Caco-2 (cell line): ENCODE measurements at regions not wholly inside any gene's neighbourhood (a gene's known extent, or its start where the extent isn't known, plus 50 kb on each side); places are given as distances from the start of the nearest gene placed in this dataset.

ENCODE experiments used
- BruUV-seq: library from RNA; stranded (reverse); fragments of 400-500 nt; replicated peaks from 2 replicates; lab custom pipeline; 2021; lab: Mats Ljungman, UMichigan
- CTCF ChIA-PET: fragments of 300-600 bp; sonication (Branson Sonifier 250); formaldehyde crosslinking; loops from one replicate; lab custom pipeline; 2022; ENCODE audit warnings: antibody characterized with exemption; lab: Charles Lee
- POLR2A ChIA-PET: fragments of 300-600 bp; sonication (Branson Sonifier 250); formaldehyde crosslinking; loops from one replicate; lab custom pipeline; 2022; ENCODE audit warnings: antibody characterized with exemption; lab: Charles Lee
- DNase-seq, 2 experiments: peaks; one replicate each; pipeline versions ENCODE4 v3.0.0 to v3.0.0-alpha.2; 2020 to 2022
- H3K27me3 ChIP-seq: replicated peaks from 2 replicates; pipeline ENCODE4 v1.6.0; 2011; ENCODE audit warnings: low read length; ENCODE audit not compliant: control insufficient read depth, insufficient read depth
- H3K36me3 ChIP-seq: 2 replicates; pipeline ENCODE4 v1.5.1; 2011; ENCODE audit warnings: low read length; ENCODE audit not compliant: control insufficient read depth, insufficient read depth
- H3K4me1 ChIP-seq: fragments of 250-450 bp; sonication (Bioruptor Pico); 2 replicates; pipeline ENCODE4 v1.5.1; 2020; ENCODE audit warnings: mild to moderate bottlenecking
- H3K4me3 ChIP-seq: 2 replicates; pipeline ENCODE4 v1.5.1; 2011; ENCODE audit warnings: low read depth, mild to moderate bottlenecking, control low read depth, low read length
- H3K9me3 ChIP-seq: fragments of 250-450 bp; sonication (Bioruptor Pico); 2 replicates; pipeline ENCODE4 v1.5.1; 2020; ENCODE audit warnings: mild to moderate bottlenecking, moderate library complexity
- H3K27ac Mint-ChIP-seq: one replicate; pipeline ENCODE4 v1.8.0; 2022; ENCODE audit warnings: mixed read lengths; ENCODE audit not compliant: unreplicated experiment
- H3K27me3 Mint-ChIP-seq: one replicate; pipeline ENCODE4 v1.8.0; 2022; ENCODE audit warnings: mixed read lengths; ENCODE audit not compliant: insufficient read depth, unreplicated experiment
- H3K36me3 Mint-ChIP-seq: one replicate; pipeline ENCODE4 v1.8.0; 2022; ENCODE audit warnings: mild to moderate bottlenecking, mixed read lengths; ENCODE audit not compliant: insufficient read depth, unreplicated experiment
- H3K4me1 Mint-ChIP-seq: one replicate; pipeline ENCODE4 v1.8.0; 2022; ENCODE audit warnings: low read depth, mixed read lengths; ENCODE audit not compliant: unreplicated experiment
- H3K4me3 Mint-ChIP-seq: one replicate; pipeline ENCODE4 v1.8.0; 2022; ENCODE audit warnings: mild to moderate bottlenecking, moderate library complexity, mixed read lengths; ENCODE audit not compliant: unreplicated experiment
- H3K9me3 Mint-ChIP-seq: one replicate; pipeline ENCODE4 v1.8.0; 2022; ENCODE audit warnings: mixed read lengths; ENCODE audit not compliant: unreplicated experiment
- intact Hi-C: fragments of 100-400 bp; cut with micrococcal nuclease; formaldehyde crosslinking; loops from one replicate; pipeline ENCODE4 v1.10.0; 2022; ENCODE audit not compliant: unreplicated experiment
- TF ChIP-seq, protein P1 (sequence below), 2 experiments: fragments of 200-600 bp in 1 of 2; IDR thresholded peaks; 1 replicate in 1 of 2; 2 replicates in 1 of 2; pipeline versions ENCODE4 v1.5.1 to v1.8.0; 2011 to 2022; ENCODE audit warnings: antibody characterized with exemption in 1 of 2, control low read depth in 1 of 2, inconsistent platforms in 1 of 2, low read depth in 1 of 2, low read length in 1 of 2, mild to moderate bottlenecking in 1 of 2, moderate library complexity in 1 of 2; ENCODE audit not compliant: insufficient read depth in 1 of 2, severe bottlenecking in 1 of 2, unreplicated experiment in 1 of 2

GRCh38 chr9:105004466-105005090, 76.6 kb upstream of the ABCA1 start:
- BruUV-seq = no TSS peak
- no peaks in the 10 kb centered on the region for H3K9me3 Mint-ChIP-seq
- H3K4me3 Mint-ChIP-seq = no peak overlapping the region
- ChIA-PET CTCF (no interaction called here), POLR2A (no interaction called here)
- TF ChIP-seq, protein P1, sequence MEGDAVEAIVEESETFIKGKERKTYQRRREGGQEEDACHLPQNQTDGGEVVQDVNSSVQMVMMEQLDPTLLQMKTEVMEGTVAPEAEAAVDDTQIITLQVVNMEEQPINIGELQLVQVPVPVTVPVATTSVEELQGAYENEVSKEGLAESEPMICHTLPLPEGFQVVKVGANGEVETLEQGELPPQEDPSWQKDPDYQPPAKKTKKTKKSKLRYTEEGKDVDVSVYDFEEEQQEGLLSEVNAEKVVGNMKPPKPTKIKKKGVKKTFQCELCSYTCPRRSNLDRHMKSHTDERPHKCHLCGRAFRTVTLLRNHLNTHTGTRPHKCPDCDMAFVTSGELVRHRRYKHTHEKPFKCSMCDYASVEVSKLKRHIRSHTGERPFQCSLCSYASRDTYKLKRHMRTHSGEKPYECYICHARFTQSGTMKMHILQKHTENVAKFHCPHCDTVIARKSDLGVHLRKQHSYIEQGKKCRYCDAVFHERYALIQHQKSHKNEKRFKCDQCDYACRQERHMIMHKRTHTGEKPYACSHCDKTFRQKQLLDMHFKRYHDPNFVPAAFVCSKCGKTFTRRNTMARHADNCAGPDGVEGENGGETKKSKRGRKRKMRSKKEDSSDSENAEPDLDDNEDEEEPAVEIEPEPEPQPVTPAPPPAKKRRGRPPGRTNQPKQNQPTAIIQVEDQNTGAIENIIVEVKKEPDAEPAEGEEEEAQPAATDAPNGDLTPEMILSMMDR (IDR thresholded peaks at IDR 0.05; ENCODE audit: insufficient read depth in 1 of 2, low read depth in 1 of 2, low read length in 1 of 2, severe bottlenecking in 1 of 2, unreplicated experiment in 1 of 2) = no peak
- Histone ChIP-seq H3K4me3 (no peak overlapping the region), H3K9me3 (no peaks in the 10 kb centered on the region), H3K27me3 (no peaks in the 10 kb centered on the region), H3K36me3 (no peaks in the 10 kb centered on the region), H3K4me1 (no peaks in the 10 kb centered on the region)
- no peak for DNase-seq
- no peak overlapping the region for H3K27ac Mint-ChIP-seq
- H3K36me3 Mint-ChIP-seq = no peaks in the 10 kb centered on the region
- H3K27me3 Mint-ChIP-seq = no peaks in the 10 kb centered on the region
- H3K4me1 Mint-ChIP-seq = no peaks in the 10 kb centered on the region
- intact Hi-C loops = no loop called here

- no peaks in the 10 kb centered on the region for H3K4me1 ChIP-seq
- Mint-ChIP-seq H3K4me3 (no peak overlapping the region), H3K36me3 (no peaks in the 10 kb centered on the region), H3K4me1 (no peaks in the 10 kb centered on the region), H3K27ac (no peak overlapping the region), H3K9me3 (no peaks in the 10 kb centered on the region), H3K27me3 (no peaks in the 10 kb centered on the region)
- TF ChIP-seq, protein P1 (IDR thresholded peaks at IDR 0.05; ENCODE audit: insufficient read depth in 1 of 2, low read depth in 1 of 2, low read length in 1 of 2, severe bottlenecking in 1 of 2, unreplicated experiment in 1 of 2) = no peak
- POLR2A ChIA-PET = no interaction called here
- no peak overlapping the region for H3K4me3 ChIP-seq
- BruUV-seq = no TSS peak
- H3K9me3 ChIP-seq = no peaks in the 10 kb centered on the region
- no peak for DNase-seq
- no peaks in the 10 kb centered on the region for H3K27me3 ChIP-seq
- intact Hi-C loops = no loop called here
- no peaks in the 10 kb centered on the region for H3K36me3 ChIP-seq
- CTCF ChIA-PET = no interaction called here
Measured at GRCh38 chr9:105005186-105005585, 77.2 kb upstream of the ABCA1 start.

GRCh38 chr9:105006514-105006913, 78.6 kb upstream of the ABCA1 start:
- no peak overlapping the region for H3K4me3 Mint-ChIP-seq
- intact Hi-C loops = no loop called here
- no peaks in the 10 kb centered on the region for H3K9me3 ChIP-seq
- no peaks in the 10 kb centered on the region for H3K36me3 Mint-ChIP-seq
- H3K4me3 ChIP-seq = no peak overlapping the region
- H3K9me3 Mint-ChIP-seq = no peaks in the 10 kb centered on the region
- no peak for DNase-seq
- CTCF ChIA-PET = no interaction called here
- no peaks in the 10 kb centered on the region for H3K27me3 Mint-ChIP-seq
- TF ChIP-seq, protein P1 (IDR thresholded peaks at IDR 0.05; ENCODE audit: insufficient read depth in 1 of 2, low read depth in 1 of 2, low read length in 1 of 2, severe bottlenecking in 1 of 2, unreplicated experiment in 1 of 2) = no peak
- no TSS peak for BruUV-seq
- H3K27me3 ChIP-seq = no peaks in the 10 kb centered on the region
- H3K36me3 ChIP-seq = no peaks in the 10 kb centered on the region
- POLR2A ChIA-PET = no interaction called here
- H3K4me1 ChIP-seq = no peaks in the 10 kb centered on the region
- H3K4me1 Mint-ChIP-seq = no peaks in the 10 kb centered on the region
- no peak overlapping the region for H3K27ac Mint-ChIP-seq
